ENCODE measurements at regions not wholly inside any gene's neighbourhood (a gene's known extent, or its start where the extent isn't known, plus 50 kb on each side); places are given as distances from the start of the nearest gene placed in this dataset.
"Not testable (repeated sequence)": the region's sequence is repeated elsewhere in the genome, so short reads cannot be mapped to it uniquely, and the experiment has no call there.

DNA sequence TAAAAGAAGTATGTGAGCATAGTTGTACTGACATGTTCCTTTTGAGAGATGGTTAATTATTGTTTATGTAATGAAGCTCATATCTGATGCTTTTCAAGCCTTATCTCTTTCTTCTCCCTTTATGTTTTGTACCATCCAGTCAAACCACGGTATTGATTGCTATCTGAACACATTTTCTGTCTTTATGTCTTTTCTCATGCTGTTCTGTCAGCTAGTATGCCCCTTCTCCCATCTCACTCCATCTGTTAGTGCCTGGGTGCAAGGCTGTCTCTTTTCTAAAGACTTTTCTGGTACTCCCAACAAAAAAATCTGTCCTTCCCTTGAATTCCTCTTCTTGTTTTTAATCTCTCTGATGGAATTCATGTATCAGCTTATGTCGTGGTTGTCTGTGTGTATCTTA, 883.8 kb upstream of the IGFBP7 start:
- DNase-seq: no peak

DNA sequence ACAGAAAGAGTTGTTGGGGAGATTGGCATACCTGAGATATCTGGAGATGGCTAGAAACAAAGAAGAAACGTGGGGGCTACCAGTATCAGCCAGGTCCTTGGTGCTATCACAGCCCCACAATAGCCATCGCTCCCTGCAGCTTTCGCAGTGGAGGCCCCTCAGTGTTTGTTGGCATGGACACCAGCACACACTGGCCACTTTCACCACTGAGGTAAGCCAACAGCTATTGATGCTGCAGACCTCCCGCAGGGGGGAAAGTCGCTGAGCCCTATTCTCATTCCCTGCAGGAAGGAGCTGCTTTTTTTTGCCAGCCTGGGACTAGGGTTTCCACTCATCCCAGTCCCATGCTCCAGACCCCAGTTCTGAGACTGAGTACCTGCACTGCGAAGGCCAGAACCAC, 879.2 kb upstream of the IGFBP7 start:
- DNase-seq: no peak

DNA sequence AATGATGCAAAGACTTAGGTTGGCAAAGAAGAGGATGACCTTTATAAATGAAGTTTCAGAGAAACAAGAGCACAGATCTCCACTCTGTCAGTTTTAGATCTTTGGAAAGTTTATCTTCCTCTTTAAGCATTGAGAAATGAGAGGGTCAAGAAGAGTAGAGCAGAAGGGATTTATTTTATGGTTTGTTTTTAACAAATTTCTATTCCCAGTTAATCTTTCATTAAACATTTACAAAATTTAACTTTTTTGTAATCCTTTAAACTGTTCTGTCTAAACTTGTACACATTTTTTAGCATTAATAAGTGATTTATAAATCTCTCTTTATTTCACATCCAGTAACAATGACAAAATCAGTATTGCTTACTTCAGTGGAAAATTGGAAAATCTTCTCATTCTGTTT, 875.0 kb upstream of the IGFBP7 start:
- no peak for DNase-seq

DNA sequence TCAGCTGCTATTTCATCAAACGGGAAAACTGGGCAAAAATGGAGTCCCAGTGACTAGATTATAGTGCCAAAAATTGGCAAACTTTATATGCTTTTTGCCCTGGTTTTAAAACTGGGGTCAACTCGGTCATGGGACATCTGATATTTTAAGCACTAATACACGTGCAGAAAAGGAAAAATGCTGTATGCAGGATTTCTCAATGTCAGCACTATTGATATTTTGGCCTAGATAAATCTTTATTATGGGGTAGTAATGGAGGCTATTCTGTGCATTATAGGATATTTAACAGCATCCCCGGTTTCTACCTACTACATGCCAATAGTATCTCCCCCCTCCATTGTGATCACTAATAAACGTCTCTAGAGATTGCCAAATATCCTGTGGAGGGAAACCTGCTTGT, 870.9 kb upstream of the IGFBP7 start:
- no peak for DNase-seq

DNA sequence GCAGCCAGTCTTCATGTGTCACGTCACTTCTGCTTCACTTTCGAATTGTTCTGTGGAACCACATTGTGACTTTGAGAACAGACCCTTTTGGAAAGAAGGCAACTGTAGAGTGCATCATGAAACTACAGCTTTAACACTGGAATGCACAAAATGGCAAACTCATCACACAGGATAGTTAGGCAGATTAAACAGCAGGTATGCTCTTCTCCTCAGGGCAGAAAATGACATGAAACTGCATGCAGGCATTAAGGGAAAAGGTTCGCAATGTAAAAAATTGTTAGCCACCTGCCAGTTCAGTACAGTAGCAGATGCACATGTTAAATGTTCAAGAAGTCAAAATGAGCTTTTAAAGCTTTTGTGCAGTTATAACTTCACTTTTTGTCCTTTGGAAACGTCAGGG, 864.6 kb upstream of the IGFBP7 start:
- DNase-seq: no peak

DNA sequence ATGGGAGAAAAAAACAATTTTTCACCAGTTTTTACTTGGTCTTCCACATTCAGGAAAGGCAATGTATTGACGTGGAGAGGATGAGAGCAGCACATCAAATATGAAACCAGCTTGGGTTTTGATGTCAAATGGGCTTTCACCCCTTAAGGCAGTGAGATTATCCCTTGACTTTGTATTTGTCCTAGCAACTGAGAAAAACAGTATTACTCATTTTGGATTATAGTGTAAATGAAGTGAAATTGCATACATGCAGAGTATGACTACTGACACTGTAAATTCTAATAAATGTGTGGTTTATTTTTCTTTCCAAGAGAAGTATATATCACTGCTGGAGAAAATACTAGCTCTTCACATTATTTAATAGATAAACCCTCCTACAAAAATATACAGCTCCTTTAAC, 863.6 kb upstream of the IGFBP7 start:
- no peak for DNase-seq

DNA sequence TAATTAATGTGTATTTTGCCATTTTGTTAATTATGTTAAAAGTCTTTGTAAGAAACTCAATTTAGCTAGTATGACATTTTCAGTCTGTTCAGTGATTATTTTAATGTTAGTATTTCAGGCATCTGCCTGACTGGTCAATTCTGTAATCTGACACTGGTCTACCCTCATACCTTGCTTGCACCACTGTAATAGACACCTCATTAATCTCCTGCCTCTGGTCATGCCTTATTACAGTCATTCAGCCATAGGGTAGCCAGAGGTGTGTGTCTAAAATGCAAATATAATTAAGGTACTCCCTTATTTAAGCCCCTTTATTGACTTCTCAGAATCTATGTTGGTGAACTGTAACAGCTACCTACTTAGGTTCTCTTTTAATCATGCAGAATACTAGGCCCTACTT, 861.1 kb upstream of the IGFBP7 start:
- DNase-seq: no peak

DNA sequence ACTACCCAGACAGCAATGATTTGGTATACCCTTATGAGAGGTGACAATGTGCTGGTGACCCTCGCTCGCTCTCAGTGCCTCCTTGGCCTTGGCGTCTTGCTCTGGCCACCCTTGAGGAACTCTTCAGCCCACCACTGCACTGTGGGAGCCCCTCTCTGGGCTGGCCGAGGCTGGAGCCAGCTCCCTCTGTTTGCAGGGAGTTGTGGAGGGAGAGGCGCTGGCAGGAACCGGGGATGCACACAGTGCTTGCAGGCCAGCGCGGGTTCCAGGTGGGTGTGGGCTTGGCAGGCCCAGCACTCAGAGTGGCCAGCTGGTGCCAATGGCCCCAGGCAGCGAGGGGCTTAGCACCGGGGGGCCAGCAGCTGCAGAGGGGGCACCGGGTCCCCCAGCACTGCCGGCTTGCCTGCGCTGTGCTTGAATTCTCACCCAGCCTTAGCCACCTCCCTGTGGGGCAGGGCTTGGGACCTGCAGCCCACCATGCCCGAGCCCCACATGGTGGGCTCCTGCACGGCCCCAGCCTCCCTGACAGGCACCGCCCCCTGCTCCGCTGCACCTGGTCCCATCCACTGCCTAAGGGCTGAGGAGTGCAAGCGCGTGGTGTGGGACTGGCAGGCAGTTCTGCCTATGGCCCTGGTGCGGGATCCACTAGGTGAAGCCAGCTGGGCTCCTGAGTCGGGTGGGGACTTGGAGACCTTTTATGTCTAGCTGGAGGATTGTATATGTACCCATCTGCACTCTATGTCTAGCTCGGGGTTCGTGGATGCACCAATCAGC, 857.0 kb upstream of the IGFBP7 start:
- no peak for DNase-seq

DNA sequence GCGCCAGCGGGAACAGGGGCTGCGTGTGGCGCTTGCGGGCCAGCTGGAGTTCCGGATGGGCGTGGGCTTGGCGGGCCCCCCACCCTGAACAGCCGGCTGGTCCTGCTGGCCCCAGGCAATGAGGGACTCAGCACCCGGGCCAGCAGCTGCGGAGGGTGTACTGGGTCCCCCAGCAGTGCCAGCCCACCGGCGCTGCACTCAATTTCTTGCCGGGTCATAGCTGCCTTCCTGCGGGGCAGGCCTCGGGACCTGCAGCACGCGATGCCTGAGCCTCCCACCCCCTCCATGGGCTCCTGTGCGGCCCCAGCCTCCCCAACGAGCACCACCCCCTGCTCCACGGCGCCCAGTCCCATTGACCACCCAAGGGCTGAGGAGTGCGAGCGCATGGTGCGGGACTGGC, 855.2 kb upstream of the IGFBP7 start:
- DNase-seq: not testable (repeated sequence)

DNA sequence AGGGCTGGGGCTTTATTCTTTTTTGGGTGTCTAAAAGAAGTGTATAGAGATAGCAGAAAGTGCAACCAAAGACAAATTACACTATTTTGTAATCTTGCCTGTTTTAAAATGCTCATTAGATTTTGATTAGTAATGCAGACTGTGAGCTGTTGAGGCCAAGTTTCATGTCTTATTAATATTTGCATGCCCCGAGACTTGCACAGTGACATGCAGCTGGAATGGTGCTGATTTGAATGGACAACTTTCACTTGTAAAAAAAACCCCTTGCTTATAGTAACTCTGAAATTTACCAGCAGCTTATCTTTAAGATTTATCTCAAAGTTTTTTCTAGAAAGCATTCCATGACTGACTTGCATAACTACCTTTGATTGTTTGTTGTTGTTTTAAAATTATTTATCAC, 835.1 kb upstream of the IGFBP7 start:
- no peak for DNase-seq

DNA sequence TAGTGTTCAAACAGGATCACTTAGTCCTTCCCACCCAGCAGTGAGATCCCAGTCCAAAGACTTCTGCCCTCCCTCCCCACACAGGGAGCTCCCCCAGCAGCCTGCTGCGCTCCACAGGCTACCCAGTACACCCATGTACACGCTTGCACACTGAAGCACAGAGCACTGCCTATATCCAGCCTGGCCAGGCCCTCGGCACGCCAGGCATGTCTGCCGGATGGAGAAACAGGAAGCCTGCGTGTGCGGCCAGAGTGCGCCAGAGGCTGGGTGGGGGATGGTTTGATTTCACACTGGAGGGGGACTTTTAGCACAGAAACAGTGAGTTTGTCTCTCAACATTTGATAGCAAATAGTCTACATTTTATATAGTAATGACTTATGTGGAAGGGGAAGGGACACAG, 833.5 kb upstream of the IGFBP7 start:
- DNase-seq: no peak

DNA sequence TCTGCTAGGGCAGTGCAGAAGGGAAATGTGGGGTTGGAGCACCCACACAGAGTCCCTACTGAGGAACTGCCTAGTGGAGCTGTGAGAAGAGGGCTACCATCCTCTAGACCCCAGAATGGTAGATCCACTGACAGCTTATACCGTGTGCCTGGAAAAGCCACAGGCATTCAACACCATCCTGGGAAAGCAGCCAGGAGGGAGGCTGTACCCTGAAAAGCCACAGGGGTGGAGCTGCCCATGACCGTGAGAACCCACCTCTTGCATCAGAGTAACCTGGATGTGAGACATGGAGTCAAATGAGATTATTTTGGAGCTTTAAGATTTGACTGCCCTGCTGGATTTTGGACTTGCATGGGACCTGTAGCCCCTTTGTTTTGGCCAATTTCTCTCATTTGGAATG, 827.1 kb upstream of the IGFBP7 start:
- DNase-seq: not testable (repeated sequence)

DNA sequence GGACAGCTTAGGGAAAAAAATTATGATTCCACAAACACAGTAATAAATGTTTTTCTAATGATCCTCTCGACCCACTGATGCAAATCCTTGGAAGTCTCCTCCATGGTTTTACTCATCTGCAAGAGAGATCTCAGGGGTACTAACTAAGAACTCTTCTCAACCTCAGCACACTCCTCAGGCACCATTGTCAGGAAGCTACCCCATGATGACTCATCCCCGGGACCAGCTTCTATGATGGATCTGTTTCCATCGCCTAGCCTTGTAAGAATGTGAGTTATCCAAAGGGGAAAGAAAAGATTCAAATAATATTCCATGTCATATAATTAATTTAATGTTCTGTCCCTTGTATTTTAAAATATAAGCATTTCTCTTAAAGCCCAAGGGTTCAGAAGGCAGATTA, 816.1 kb upstream of the IGFBP7 start:
- DNase-seq: no peak

DNA sequence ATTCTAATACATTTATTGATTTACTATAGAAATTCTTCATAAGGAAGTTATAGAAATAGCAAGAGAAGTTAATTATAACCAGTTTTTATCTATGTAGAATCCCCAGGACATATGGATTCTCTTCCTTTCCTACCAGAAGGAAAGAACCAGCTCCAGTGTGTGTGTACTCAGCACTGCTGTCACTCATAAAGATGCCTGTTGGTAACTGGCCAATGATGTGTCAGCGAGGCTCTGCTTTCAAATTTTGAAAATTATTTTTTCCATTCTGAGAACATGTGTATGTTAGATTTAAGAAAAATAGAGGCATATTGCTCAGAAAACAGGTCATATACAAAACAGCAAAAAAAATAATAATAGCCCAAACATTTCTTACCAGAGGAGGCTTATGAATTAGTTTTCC, 814.8 kb upstream of the IGFBP7 start:
- no peak for DNase-seq

DNA sequence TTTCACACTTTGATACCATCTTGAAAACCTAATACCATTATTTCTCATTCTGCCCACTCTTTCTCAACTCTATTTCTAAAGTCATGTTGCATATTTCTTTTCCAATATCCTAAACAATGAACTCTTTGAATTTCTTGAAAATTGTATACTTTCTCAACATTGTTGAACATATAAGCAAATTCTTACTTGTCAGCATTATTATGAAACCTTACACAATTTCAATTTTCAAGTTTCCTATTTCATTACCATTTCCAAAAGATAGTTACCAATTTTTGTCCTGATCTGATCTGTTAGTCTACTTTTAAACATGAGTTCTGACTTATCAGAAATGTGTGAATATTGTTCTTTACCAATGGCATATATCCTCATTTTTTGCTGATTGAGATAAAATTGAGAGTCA, 806.3 kb upstream of the IGFBP7 start:
- no peak for DNase-seq

DNA sequence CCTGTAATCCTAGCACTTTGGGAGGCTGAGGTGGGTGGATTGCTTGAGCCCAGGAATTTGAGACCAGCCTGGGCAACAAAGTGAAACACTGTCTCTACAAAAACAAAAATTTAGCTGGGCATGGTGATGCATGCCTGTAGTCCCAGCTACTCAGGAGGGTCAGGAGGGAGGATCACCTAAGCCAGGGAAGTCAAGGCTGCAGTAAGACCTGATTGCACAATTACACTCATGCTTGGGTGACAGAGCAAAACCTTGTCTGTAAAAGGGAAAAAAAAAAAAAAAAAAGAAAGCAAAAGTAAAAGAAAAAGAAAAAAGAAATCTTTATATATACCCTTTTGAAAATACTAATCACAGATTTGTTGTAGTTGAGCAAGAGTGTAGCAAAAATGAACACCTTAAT, 801.0 kb upstream of the IGFBP7 start:
- DNase-seq: no peak

DNA sequence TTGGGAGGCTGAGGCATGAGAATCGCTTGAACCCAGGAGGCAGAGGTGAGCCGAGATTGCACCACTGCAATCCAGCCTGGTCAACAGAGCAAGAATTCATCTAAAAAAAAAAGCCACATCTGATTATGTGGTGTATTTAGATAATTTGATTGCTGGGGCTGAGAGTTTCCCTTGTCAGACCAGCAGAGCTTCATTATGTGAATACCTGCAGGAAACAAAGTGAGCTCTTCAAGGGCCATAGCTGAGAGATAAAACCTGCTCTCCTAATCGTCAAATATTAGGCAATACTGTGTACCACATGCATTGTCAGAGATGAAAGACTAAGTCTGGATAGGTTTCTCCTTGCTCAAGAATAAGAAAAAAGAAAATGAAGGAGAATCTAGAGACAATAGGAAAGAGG, 800.0 kb upstream of the IGFBP7 start:
- no peak for DNase-seq

DNA sequence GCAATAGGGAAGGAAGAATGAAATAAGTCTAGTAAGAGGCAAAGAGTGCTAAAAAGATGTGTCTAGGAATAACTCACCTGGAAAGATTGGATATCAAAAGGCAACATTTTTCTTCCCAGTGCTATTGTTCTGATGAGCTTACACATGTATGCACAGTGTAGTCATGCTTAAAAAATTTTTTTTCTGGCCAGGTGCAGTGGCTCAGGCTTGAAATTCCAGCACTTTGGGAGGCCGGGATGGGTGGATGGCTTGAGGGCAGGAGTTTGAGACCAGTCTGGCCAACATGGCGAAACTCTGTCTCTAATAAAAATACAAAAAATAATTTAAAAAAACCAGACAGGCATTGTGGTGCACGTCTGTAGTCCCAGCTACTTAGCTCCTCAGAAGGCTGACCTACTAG, 795.8 kb upstream of the IGFBP7 start:
- no peak for DNase-seq

DNA sequence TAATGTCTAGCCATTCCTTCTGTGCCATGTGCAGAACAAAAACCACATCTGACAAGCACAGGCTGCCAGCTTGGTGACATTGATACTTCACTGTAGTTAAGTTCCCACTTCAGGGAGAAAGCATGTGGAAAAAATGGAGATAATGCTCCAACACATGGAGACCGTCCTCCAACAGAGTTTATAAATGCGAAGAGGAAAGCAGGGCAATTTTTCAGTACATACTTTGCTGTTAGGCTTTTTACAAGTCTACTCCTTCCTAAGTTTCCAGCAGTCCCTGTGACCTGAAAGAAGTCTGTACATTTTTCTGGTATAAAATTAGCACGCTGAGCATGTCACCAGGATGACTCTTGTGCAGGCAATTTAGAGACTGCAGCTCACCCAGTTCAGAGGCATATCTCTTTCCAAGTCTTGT, 766.9 kb upstream of the IGFBP7 start:
- no peak for DNase-seq

DNA sequence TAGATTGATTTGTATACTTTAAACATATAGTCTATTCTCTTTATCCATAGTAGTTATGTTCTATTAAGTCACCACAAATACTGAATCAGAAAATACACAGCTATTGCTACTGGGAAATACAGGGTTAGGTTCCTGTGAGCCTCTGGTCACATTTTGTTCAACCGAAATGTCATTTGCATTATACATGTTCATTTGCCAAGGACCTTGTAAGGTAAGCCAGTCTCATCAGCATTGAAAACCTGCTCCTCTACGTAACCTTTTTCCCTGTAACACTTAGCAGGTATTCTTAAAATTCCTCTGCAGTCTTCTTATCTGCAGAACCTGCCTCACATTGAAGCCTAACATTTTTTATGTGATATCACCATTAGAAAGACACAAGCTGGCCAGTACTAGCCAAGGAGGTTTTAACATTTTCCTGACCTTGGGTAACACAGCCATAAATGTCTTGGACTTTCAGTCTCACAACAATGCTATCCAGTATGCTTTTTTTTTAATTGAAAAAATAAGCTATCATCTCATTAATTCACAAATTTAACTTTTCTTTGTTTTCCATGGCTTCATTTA, 765.7 kb upstream of the IGFBP7 start:
- no peak for DNase-seq

DNA sequence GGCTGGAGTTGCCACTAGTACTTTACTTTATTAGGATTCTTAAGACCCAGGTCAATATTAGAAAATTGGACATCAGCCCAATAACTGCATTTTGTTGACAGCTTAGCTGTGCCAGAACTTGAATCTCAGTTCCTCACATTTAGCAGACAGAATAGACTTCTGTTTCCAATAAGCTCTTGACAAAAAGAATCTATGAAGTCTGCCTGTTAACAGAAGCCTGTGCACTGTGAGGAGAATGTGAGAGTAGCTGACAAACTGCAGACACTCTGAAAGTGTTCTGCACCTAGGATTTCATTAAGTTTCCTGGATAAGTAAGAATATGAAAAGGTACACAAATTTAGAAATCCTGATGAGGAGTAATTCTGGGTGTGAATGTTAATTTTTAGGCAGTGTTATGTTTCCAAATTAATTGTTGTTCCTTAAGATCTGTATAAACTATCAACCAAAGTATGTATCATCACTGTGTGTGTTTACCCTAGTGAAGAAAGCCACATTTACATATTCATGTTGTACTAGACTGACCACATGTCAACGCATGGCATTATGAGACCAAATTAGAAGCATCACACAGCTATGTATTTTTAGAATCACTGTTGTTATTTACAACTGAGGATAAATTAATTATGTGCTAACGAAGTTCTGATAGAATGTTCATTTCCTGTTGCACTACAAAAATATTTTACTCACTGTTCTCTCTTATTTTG, 756.4 kb upstream of the IGFBP7 start:
- no peak for DNase-seq

DNA sequence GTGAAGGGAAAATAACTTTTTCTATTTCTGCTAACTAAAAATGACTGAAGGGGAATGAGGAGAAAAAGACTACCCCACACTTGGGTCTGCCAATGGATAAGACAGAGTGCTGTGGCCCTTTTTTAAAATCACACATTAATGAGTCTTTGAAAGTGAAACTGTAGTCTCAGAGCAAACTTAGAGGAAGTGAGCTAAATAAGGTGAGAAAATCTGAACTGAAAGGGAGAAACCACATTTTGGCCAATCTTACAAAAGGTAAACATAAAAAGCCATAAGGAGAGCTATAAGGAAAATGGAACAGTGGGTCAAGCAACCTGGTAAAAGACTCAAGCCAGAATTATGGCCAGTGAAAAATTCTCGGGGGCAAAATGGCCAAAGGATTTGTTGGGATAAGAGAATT, 755.1 kb upstream of the IGFBP7 start:
- no peak for DNase-seq

DNA sequence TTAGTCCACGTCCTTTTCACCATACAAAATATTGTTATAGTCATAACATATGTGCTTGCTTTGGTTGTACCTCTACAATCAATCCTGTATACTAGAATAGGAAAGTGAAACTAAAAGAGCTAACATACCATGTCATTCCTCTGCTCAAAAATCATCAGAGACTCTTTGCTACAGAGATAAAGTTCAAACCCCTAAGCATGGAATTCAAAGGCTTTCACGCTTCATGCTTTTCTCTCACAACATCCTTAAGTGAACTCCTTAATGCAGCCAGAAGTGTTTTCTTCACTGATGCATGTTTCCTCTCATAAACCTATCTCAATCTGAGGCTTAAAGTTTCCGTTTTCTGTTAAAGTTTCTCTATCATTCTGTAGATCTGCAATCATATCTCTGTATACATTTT, 744.6 kb upstream of the IGFBP7 start:
- DNase-seq: no peak

DNA sequence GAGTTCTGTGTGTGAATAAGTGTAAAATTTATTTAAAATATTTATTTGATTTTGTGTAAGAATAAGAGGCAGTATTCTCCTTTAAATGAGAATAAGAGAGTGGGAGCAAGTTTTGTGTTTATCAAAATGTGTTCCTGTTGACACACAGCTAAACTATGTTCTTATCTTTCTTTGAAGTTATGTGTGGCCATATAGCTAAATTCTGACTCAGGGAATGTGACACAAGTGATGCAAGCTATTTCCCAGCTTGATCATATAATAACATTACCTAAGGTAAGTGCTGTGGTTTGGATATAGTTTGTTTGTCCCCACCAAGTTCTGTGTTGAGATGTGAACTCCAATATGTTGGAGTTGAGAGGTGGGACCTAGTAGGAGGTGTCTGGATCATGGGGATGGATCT, 740.0 kb upstream of the IGFBP7 start:
- DNase-seq: no peak

DNA sequence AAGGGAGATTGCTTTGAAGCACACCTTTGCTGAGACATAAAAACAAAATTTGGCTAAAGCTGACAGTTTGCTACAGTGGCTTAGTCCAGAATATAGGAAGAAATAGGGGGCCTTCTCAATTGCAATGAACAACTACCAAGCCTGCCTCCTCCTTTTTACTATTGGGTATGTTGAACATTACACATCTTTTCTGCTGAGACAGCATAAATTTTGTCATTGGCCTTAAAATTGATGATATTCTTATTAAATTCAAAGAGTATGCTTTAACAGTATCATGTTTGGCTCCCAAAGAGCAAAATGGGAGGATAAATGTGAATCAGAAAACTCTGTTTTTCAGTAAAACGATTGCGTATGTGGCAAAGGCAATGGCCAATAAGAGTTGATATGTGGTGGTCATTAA, 721.9 kb upstream of the IGFBP7 start:
- no peak for DNase-seq
